ENCODE measurements at regions not wholly inside any gene's neighbourhood (a gene's known extent, or its start where the extent isn't known, plus 50 kb on each side); places are given as distances from the start of the nearest gene placed in this dataset.

- POLR2A ChIA-PET (ENCODE audit: unreplicated experiment): interaction anchor here (0.7 kb wide), 1 partner anchor 1775 kb away, joined by 3 read pairs; no protein-coding TSS in a partner anchor
- no peak overlapping the region for H3K14ac ChIP-seq (replicated peaks; ENCODE audit: low read depth, low read length)
- CTCF ChIA-PET: no interaction called here
- no peak overlapping the region for H3K23ac ChIP-seq (ENCODE audit: low read depth, low read length)
- H2BK20ac ChIP-seq (ENCODE audit: low read depth, low read length): no peak overlapping the region
- no peak overlapping the region for H3K4me3 ChIP-seq (ENCODE audit: insufficient read depth, low read depth, low read length)
- H3K18ac ChIP-seq (ENCODE audit: low read depth, low read length): no peak overlapping the region
- no peak overlapping the region for H3K27ac ChIP-seq (ENCODE audit: insufficient read depth, low read length)
- no peak overlapping the region for H3K56ac ChIP-seq (ENCODE audit: extremely low read depth, insufficient read depth, low read length)
- intact Hi-C loops (cut with micrococcal nuclease): no loop called here
- H4K8ac ChIP-seq (ENCODE audit: low read depth in 2 of 2, low read length in 2 of 2): no peak overlapping the region
- H2BK15ac ChIP-seq (ENCODE audit: low read depth, low read length): no peak overlapping the region
- DNase-seq (no peak), ATAC-seq (ENCODE audit: low read depth) (no peak)
- no peak overlapping the region for H2BK5ac ChIP-seq (ENCODE audit: low read depth, low read length, poor library complexity, severe bottlenecking)
- no peak for TF ChIP-seq MAZ (IDR thresholded peaks at IDR 0.05; ENCODE audit: borderline replicate concordance, low read depth, low read length)
- TF ChIP-seq BHLHE40 (IDR thresholded peaks at IDR 0.05; ENCODE audit: low read depth, low read length): no peak
- TF ChIP-seq FOS (IDR thresholded peaks at IDR 0.05; ENCODE audit: low read depth, low read length): no peak
- no peak for TF ChIP-seq USF2 (IDR thresholded peaks at IDR 0.05; ENCODE audit: low read depth, low read length)
- no peak for TF ChIP-seq CTCF (conservative IDR thresholded peaks at IDR 0.05; ENCODE audit: low read depth, low read length)
- no peak for TF ChIP-seq CEBPB (IDR thresholded peaks at IDR 0.05; ENCODE audit: low read depth, low read length)
- TF ChIP-seq CHD1 (IDR thresholded peaks at IDR 0.05; ENCODE audit: low read depth, low read length): no peak
- no peak for TF ChIP-seq ELK1 (IDR thresholded peaks at IDR 0.05; ENCODE audit: borderline replicate concordance, low read depth, low read length)
- no peak for TF ChIP-seq POLR2A (IDR thresholded peaks at IDR 0.05; ENCODE audit: low read depth, low read length)
- no peak for TF ChIP-seq RAD21 (IDR thresholded peaks at IDR 0.05; ENCODE audit: low read length)
- no peak for TF ChIP-seq MAFK (IDR thresholded peaks at IDR 0.05; ENCODE audit: low read depth, low read length)
- no peak for TF ChIP-seq RFX5 (IDR thresholded peaks at IDR 0.05; ENCODE audit: low read depth, low read length)
- TF ChIP-seq NFE2L2 (IDR thresholded peaks at IDR 0.05; ENCODE audit: low read depth, low read length): no peak
- no peak for TF ChIP-seq RCOR1 (IDR thresholded peaks at IDR 0.05; ENCODE audit: insufficient replicate concordance, low read length)
- no peak for TF ChIP-seq MXI1 (IDR thresholded peaks at IDR 0.05; ENCODE audit: borderline replicate concordance, low read depth, low read length)
- TF ChIP-seq SMC3 (IDR thresholded peaks at IDR 0.05; ENCODE audit: low read depth, low read length): no peak
- no peak overlapping the region for H3K4ac ChIP-seq (ENCODE audit: low read depth, low read length)
- no peak overlapping the region for H3K9ac ChIP-seq (ENCODE audit: low read depth, low read length)
- no peak overlapping the region for H4K91ac ChIP-seq (ENCODE audit: insufficient read depth, low read depth, low read length)
- peaks cover 13% of the 10 kb centered on the region for H3K27me3 ChIP-seq (ENCODE audit: control insufficient read depth, insufficient read depth, low read length)
- no peaks in the 10 kb centered on the region for H3K9me3 ChIP-seq (ENCODE audit: control insufficient read depth, insufficient read depth, low read length)
- H2BK120ac ChIP-seq (ENCODE audit: low read depth, low read length): no peak overlapping the region
- no peak overlapping the region for H2AK9ac ChIP-seq (replicated peaks; ENCODE audit: low read depth, low read length, poor library complexity)
- H3K4me2 ChIP-seq (ENCODE audit: low read depth, low read length): no peak overlapping the region
- H4K5ac ChIP-seq (ENCODE audit: low read depth, low read length): no peak overlapping the region
- no peaks in the 10 kb centered on the region for H3K4me1 ChIP-seq (ENCODE audit: control insufficient read depth, insufficient read depth, low read length)
- in situ Hi-C loops (cut with MboI; ENCODE audit: low sequenced_read_pairs): no loop called here
- no peak overlapping the region for H2AFZ ChIP-seq (replicated peaks; ENCODE audit: low read length, poor library complexity)
- dilution Hi-C loops (cut with HindIII; ENCODE audit: low sequenced_read_pairs, unreplicated experiment): no loop called here
- WGBS, 2 experiments (ENCODE audit: extremely low coverage in 2 of 2, insufficient read length in 1 of 2): 40% methylated on average over 1 of the region's 5 CpGs; no CpG with 5 or more reads in 1 of the 2 experiments
- H2AK5ac ChIP-seq (ENCODE audit: low read depth, low read length): no peak overlapping the region
- H3K36me3 ChIP-seq (ENCODE audit: control insufficient read depth, insufficient read depth, low read length): no peaks in the 10 kb centered on the region
- no TSS peak for BruUV-seq (replicated peaks)
- H3K9me1 ChIP-seq (ENCODE audit: insufficient read depth, low read length): no peaks in the 10 kb centered on the region
- H3K79me1 ChIP-seq (ENCODE audit: low read depth in 1 of 2, low read length in 2 of 2): no peaks in the 10 kb centered on the region
- no peaks in the 10 kb centered on the region for H4K20me1 ChIP-seq (ENCODE audit: insufficient read depth, low read length)
Observed at GRCh38 chr13:97654236-97654635, 220.3 kb downstream of the RAP2A start.
